Ovary (tissue), 3 donors: ENCODE measurements at regions not wholly inside any gene's neighbourhood (a gene's known extent, or its start where the extent isn't known, plus 50 kb on each side); places are given as distances from the start of the nearest gene placed in this dataset.

ENCODE experiments used
- EP300 ChIP-seq: sonication (generic); formaldehyde crosslinking; IDR thresholded peaks from one replicate; pipeline ENCODE4 v1.6.1; 2017; ENCODE audit warnings: antibody characterized with exemption
- TF ChIP-seq, protein P1 (sequence below), 3 donors: fragments of 450-650 bp in 2 of 3; fragments of 200-600 bp in 1 of 3; IDR thresholded peaks; one replicate each; pipeline versions ENCODE4 v1.5.1 to v1.8.0; 2016 to 2022; ENCODE audit warnings: antibody characterized with exemption in 3 of 3, mild to moderate bottlenecking in 1 of 3
- donor health status: DM: no; HTN: no; CAD: no.

- TF ChIP-seq EP300 = no peak
- TF ChIP-seq, protein P1, sequence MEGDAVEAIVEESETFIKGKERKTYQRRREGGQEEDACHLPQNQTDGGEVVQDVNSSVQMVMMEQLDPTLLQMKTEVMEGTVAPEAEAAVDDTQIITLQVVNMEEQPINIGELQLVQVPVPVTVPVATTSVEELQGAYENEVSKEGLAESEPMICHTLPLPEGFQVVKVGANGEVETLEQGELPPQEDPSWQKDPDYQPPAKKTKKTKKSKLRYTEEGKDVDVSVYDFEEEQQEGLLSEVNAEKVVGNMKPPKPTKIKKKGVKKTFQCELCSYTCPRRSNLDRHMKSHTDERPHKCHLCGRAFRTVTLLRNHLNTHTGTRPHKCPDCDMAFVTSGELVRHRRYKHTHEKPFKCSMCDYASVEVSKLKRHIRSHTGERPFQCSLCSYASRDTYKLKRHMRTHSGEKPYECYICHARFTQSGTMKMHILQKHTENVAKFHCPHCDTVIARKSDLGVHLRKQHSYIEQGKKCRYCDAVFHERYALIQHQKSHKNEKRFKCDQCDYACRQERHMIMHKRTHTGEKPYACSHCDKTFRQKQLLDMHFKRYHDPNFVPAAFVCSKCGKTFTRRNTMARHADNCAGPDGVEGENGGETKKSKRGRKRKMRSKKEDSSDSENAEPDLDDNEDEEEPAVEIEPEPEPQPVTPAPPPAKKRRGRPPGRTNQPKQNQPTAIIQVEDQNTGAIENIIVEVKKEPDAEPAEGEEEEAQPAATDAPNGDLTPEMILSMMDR (IDR thresholded peaks at IDR 0.05) = no peak
Observed at GRCh38 chr5:153276151-153276550, 214.3 kb upstream of the GRIA1 start.
